ENCODE measurements at regions not wholly inside any gene's neighbourhood (a gene's known extent, or its start where the extent isn't known, plus 50 kb on each side); places are given as distances from the start of the nearest gene placed in this dataset.

- Histone ChIP-seq H4K20me1 (ENCODE audit: control insufficient read depth, extremely low read depth, insufficient read depth, low read length) (no peaks in the 10 kb centered on the region), H3K4me3 (ENCODE audit: control insufficient read depth in 2 of 3, extremely low read depth in 1 of 3, insufficient read depth in 2 of 3, low read depth in 1 of 3, low read length in 3 of 3) (no peak overlapping the region), H3K9me1 (ENCODE audit: control insufficient read depth, extremely low read depth, insufficient read depth, low read length) (no peaks in the 10 kb centered on the region), H3K9me3 (ENCODE audit: control insufficient read depth, low read depth, low read length) (no peaks in the 10 kb centered on the region), H3K9ac (ENCODE audit: control insufficient read depth, extremely low read depth, insufficient read depth, low read length) (no peak overlapping the region), H3K4me2 (ENCODE audit: control insufficient read depth, extremely low read depth, insufficient read depth, low read depth, low read length) (no peak overlapping the region), H3K27ac (ENCODE audit: control insufficient read depth, insufficient read depth, low read length) (no peak overlapping the region), H3K27me3 (ENCODE audit: control insufficient read depth, extremely low read depth, insufficient read depth, low read length) (no peaks in the 10 kb centered on the region), H3K4me1 (ENCODE audit: control insufficient read depth, extremely low read depth, insufficient read depth, low read length) (no peaks in the 10 kb centered on the region), H3K36me3 (ENCODE audit: control insufficient read depth in 2 of 2, extremely low read depth in 1 of 2, insufficient read depth in 2 of 2, low read length in 2 of 2) (no peaks in the 10 kb centered on the region), H2AFZ (ENCODE audit: control insufficient read depth, low read length) (no peak overlapping the region), H3K79me2 (ENCODE audit: control insufficient read depth, insufficient read depth, low read length) (no peaks in the 10 kb centered on the region)
- dilution Hi-C loops (cut with MboI; ENCODE audit: extremely low pct_ligation_motif_present, low sequenced_read_pairs): no loop called here
- TF ChIP-seq CTCF (optimal IDR thresholded peaks at IDR 0.05 in 1 of 3, IDR thresholded peaks at IDR 0.05 in 1 of 3, conservative IDR thresholded peaks at IDR 0.05 in 1 of 3; ENCODE audit: extremely low read depth in 1 of 3, insufficient read depth in 2 of 3, low read length in 3 of 3) (no peak), EZH2 (IDR thresholded peaks at IDR 0.05; ENCODE audit: low read length) (no peak)
- DNase-seq (ENCODE audit: low read depth, low spot score) (no peak), FAIRE-seq (no peak)
Measured at GRCh38 chr3:116569611-116570010, 124.3 kb upstream of the LSAMP start.

- H3K36me3 ChIP-seq (ENCODE audit: control insufficient read depth in 2 of 2, extremely low read depth in 1 of 2, insufficient read depth in 2 of 2, low read length in 2 of 2): no peaks in the 10 kb centered on the region
- H4K20me1 ChIP-seq (ENCODE audit: control insufficient read depth, extremely low read depth, insufficient read depth, low read length): no peaks in the 10 kb centered on the region
- H3K4me3 ChIP-seq (ENCODE audit: control insufficient read depth in 2 of 3, extremely low read depth in 1 of 3, insufficient read depth in 2 of 3, low read depth in 1 of 3, low read length in 3 of 3): no peak overlapping the region
- no peak overlapping the region for H3K9ac ChIP-seq (ENCODE audit: control insufficient read depth, extremely low read depth, insufficient read depth, low read length)
- no peak overlapping the region for H3K27ac ChIP-seq (ENCODE audit: control insufficient read depth, insufficient read depth, low read length)
- H3K27me3 ChIP-seq (ENCODE audit: control insufficient read depth, extremely low read depth, insufficient read depth, low read length): no peaks in the 10 kb centered on the region
- H3K4me1 ChIP-seq (ENCODE audit: control insufficient read depth, extremely low read depth, insufficient read depth, low read length): no peaks in the 10 kb centered on the region
- dilution Hi-C loops (cut with MboI; ENCODE audit: extremely low pct_ligation_motif_present, low sequenced_read_pairs): no loop called here
- TF ChIP-seq CTCF (optimal IDR thresholded peaks at IDR 0.05 in 1 of 3, IDR thresholded peaks at IDR 0.05 in 1 of 3, conservative IDR thresholded peaks at IDR 0.05 in 1 of 3; ENCODE audit: extremely low read depth in 1 of 3, insufficient read depth in 2 of 3, low read length in 3 of 3) (no peak), EZH2 (IDR thresholded peaks at IDR 0.05; ENCODE audit: low read length) (no peak)
- H2AFZ ChIP-seq (ENCODE audit: control insufficient read depth, low read length): no peak overlapping the region
- no peaks in the 10 kb centered on the region for H3K79me2 ChIP-seq (ENCODE audit: control insufficient read depth, insufficient read depth, low read length)
- no peak for FAIRE-seq
- no peaks in the 10 kb centered on the region for H3K9me3 ChIP-seq (ENCODE audit: control insufficient read depth, low read depth, low read length)
- no peak overlapping the region for H3K4me2 ChIP-seq (ENCODE audit: control insufficient read depth, extremely low read depth, insufficient read depth, low read depth, low read length)
- no peaks in the 10 kb centered on the region for H3K9me1 ChIP-seq (ENCODE audit: control insufficient read depth, extremely low read depth, insufficient read depth, low read length)
- no peak for DNase-seq (ENCODE audit: low read depth, low spot score)
Measured at GRCh38 chr3:116579840-116580239, 129.7 kb upstream of the TUSC7 start.
